Ishikawa (cell line): ENCODE measurements at regions not wholly inside any gene's neighbourhood (a gene's known extent, or its start where the extent isn't known, plus 50 kb on each side); places are given as distances from the start of the nearest gene placed in this dataset.

Source experiments
- EP300 ChIP-seq: IDR thresholded peaks from 2 replicates; pipeline ENCODE4 v1.6.1; 2012; ENCODE audit warnings: borderline replicate concordance
- REST ChIP-seq: IDR thresholded peaks from 2 replicates; pipeline ENCODE4 v1.6.1; 2012; ENCODE audit warnings: low read depth, mild to moderate bottlenecking
- TAF1 ChIP-seq: IDR thresholded peaks from 2 replicates; pipeline ENCODE4 v1.6.1; 2012; ENCODE audit warnings: low read depth, mild to moderate bottlenecking

- TF ChIP-seq TAF1 (no peak), REST (no peak), EP300 (no peak)
These were observed 805.7 kb downstream of the SLC4A3 start for GRCh38 chr2:220433131-220433530.
